GM18907 (cell line): ENCODE measurements at regions not wholly inside any gene's neighbourhood (a gene's known extent, or its start where the extent isn't known, plus 50 kb on each side); places are given as distances from the start of the nearest gene placed in this dataset.

ENCODE experiments used
- ATAC-seq: cut with Tn5 transposase; IDR thresholded peaks from one replicate; pipeline ENCODE4 v1.9.1; 2021; ENCODE audit warnings: mild to moderate bottlenecking, moderate library complexity; ENCODE audit not compliant: unreplicated experiment

GRCh38 chr13:53342623-53343360, 314.2 kb downstream of the OLFM4 start:
- no peak for ATAC-seq

GRCh38 chr13:53343361-53343744, 314.7 kb downstream of the OLFM4 start:
- no peak for ATAC-seq

GRCh38 chr13:53351021-53351420, 322.4 kb downstream of the OLFM4 start:
- no peak for ATAC-seq

GRCh38 chr13:53357582-53357981, 329.0 kb downstream of the OLFM4 start:
- no peak for ATAC-seq

GRCh38 chr13:53368948-53369347, 340.3 kb downstream of the OLFM4 start:
- no peak for ATAC-seq

GRCh38 chr13:53379485-53379884, 350.9 kb downstream of the OLFM4 start:
- ATAC-seq = no peak

- no peak for ATAC-seq
Observed at GRCh38 chr13:53382008-53382407, 353.4 kb downstream of the OLFM4 start.

GRCh38 chr13:53398051-53398450, 369.4 kb downstream of the OLFM4 start:
- no peak for ATAC-seq

- no peak for ATAC-seq
Observed at GRCh38 chr13:53405616-53406015, 377.0 kb downstream of the OLFM4 start.

- no peak for ATAC-seq
Observed at GRCh38 chr13:53408306-53408705, 379.7 kb downstream of the OLFM4 start.

- ATAC-seq = no peak
Observed at GRCh38 chr13:53408847-53409568, 380.4 kb downstream of the OLFM4 start.

- no peak for ATAC-seq
Observed at GRCh38 chr13:53411463-53411862, 382.9 kb downstream of the OLFM4 start.

GRCh38 chr13:53415135-53415534, 386.5 kb downstream of the OLFM4 start:
- ATAC-seq = no peak

GRCh38 chr13:53417601-53418000, 389.0 kb downstream of the OLFM4 start:
- ATAC-seq = no peak

GRCh38 chr13:53422415-53422814, 393.8 kb downstream of the OLFM4 start:
- no peak for ATAC-seq

- ATAC-seq = no peak
Observed at GRCh38 chr13:53436396-53436795, 407.8 kb downstream of the OLFM4 start.

GRCh38 chr13:53439439-53440225, 411.0 kb downstream of the OLFM4 start:
- ATAC-seq = no peak

GRCh38 chr13:53442979-53443378, 414.4 kb downstream of the OLFM4 start:
- no peak for ATAC-seq

- no peak for ATAC-seq
Observed at GRCh38 chr13:53445686-53446085, 417.1 kb downstream of the OLFM4 start.

GRCh38 chr13:53447456-53447855, 418.8 kb downstream of the OLFM4 start:
- no peak for ATAC-seq

GRCh38 chr13:53447863-53448262, 419.2 kb downstream of the OLFM4 start:
- no peak for ATAC-seq
